ENCODE measurements at regions not wholly inside any gene's neighbourhood (a gene's known extent, or its start where the extent isn't known, plus 50 kb on each side); places are given as distances from the start of the nearest gene placed in this dataset.

- ChIA-PET CTCF (no interaction called here), POLR2A (no interaction called here)
- no peaks in the 10 kb centered on the region for H3K9me3 ChIP-seq
- no peak for TF ChIP-seq HOXB5 (CRISPR knock-in tag; IDR thresholded peaks at IDR 0.05)
- 0% methylated on average over 1 of the region's 1 CpG for WGBS (ENCODE audit: missing lambda C conversion rate)
- H3K4me2 ChIP-seq: no peak overlapping the region
- no peak overlapping the region for H3K4me3 ChIP-seq
- ATAC-seq (no peak), FAIRE-seq (no peak), DNase-seq (ENCODE audit: low read depth in 1 of 2, low spot score in 1 of 2) (no peak)
- H3K4me1 ChIP-seq: no peaks in the 10 kb centered on the region
- no peak overlapping the region for H3K27ac ChIP-seq
Observed at GRCh38 chr21:22225299-22225698, 1227.1 kb downstream of the NCAM2 start.

- no peaks in the 10 kb centered on the region for H3K9me3 ChIP-seq
- 1% methylated on average over 2 of the region's 2 CpGs for WGBS (ENCODE audit: missing lambda C conversion rate)
- H3K4me2 ChIP-seq: no peak overlapping the region
- H3K4me3 ChIP-seq: no peak overlapping the region
- TF ChIP-seq KDM5A (IDR thresholded peaks at IDR 0.05) (no peak), PHF8 (IDR thresholded peaks at IDR 0.05; ENCODE audit: borderline replicate concordance, low read depth) (no peak), KDM1A (IDR thresholded peaks at IDR 0.05; ENCODE audit: low read depth) (no peak), MAFK (IDR thresholded peaks at IDR 0.05; ENCODE audit: partially characterized antibody) (no peak), TP53 (CRISPR knock-in tag; IDR thresholded peaks at IDR 0.05) (no peak), EP300 (IDR thresholded peaks at IDR 0.05) (no peak), GATA3 (IDR thresholded peaks at IDR 0.05; ENCODE audit: borderline replicate concordance) (no peak), ELK1 (IDR thresholded peaks at IDR 0.05; ENCODE audit: low read depth, low read length) (no peak), SMC3 (IDR thresholded peaks at IDR 0.05) (no peak), ZNF302 (CRISPR knock-in tag; IDR thresholded peaks at IDR 0.05) (no peak), E2F6 (IDR thresholded peaks at IDR 0.05; ENCODE audit: borderline replicate concordance, low read depth) (no peak)
- H3K4me1 ChIP-seq: no peaks in the 10 kb centered on the region
- FAIRE-seq (no peak), ATAC-seq (no peak), DNase-seq (ENCODE audit: low read depth in 1 of 2, low spot score in 1 of 2) (no peak)
- H3K27ac ChIP-seq: no peak overlapping the region
- ChIA-PET POLR2A (no interaction called here), CTCF (no interaction called here)
Observed at GRCh38 chr21:22231013-22231412, 1232.8 kb downstream of the NCAM2 start.

- WGBS (ENCODE audit: missing lambda C conversion rate): 1% methylated on average over 4 of the region's 4 CpGs
- TF ChIP-seq ELK1 (IDR thresholded peaks at IDR 0.05; ENCODE audit: low read depth, low read length): no peak
- TF ChIP-seq EHF (CRISPR knock-in tag; IDR thresholded peaks at IDR 0.05): no peak
- TF ChIP-seq KDM5A (IDR thresholded peaks at IDR 0.05): no peak
- no peak for DNase-seq (ENCODE audit: low read depth in 1 of 2, low spot score in 1 of 2)
- ATAC-seq: no peak
- no peak overlapping the region for H3K27ac ChIP-seq
- no peaks in the 10 kb centered on the region for H3K9me3 ChIP-seq
- no peak for FAIRE-seq
- H3K4me3 ChIP-seq: no peak overlapping the region
- no peaks in the 10 kb centered on the region for H3K4me1 ChIP-seq
- CTCF ChIA-PET: no interaction called here
- H3K4me2 ChIP-seq: no peak overlapping the region
- POLR2A ChIA-PET: no interaction called here
Observed at GRCh38 chr21:22235866-22236590, 1237.8 kb downstream of the NCAM2 start.

- Histone ChIP-seq H3K9me3 (no peaks in the 10 kb centered on the region), H3K4me2 (no peak overlapping the region), H3K4me3 (no peak overlapping the region), H3K4me1 (no peaks in the 10 kb centered on the region), H3K27ac (no peak overlapping the region)
- ChIA-PET CTCF (no interaction called here), POLR2A (no interaction called here)
- FAIRE-seq: no peak
- no peak for ATAC-seq
- WGBS (ENCODE audit: missing lambda C conversion rate): 4% methylated on average over 2 of the region's 2 CpGs
- no peak for DNase-seq (ENCODE audit: low read depth in 1 of 2, low spot score in 1 of 2)
- TF ChIP-seq KDM5A (IDR thresholded peaks at IDR 0.05) (no peak), JUNB (IDR thresholded peaks at IDR 0.05) (no peak), JUN (IDR thresholded peaks at IDR 0.05) (no peak), NPAS2 (CRISPR knock-in tag; IDR thresholded peaks at IDR 0.05; ENCODE audit: borderline replicate concordance) (no peak), CTCF (IDR thresholded peaks at IDR 0.05) (no peak), POLR2A (IDR thresholded peaks at IDR 0.05; ENCODE audit: low read length) (no peak), FOXS1 (CRISPR knock-in tag; IDR thresholded peaks at IDR 0.05) (no peak), TFCP2L1 (CRISPR knock-in tag; IDR thresholded peaks at IDR 0.05) (no peak), CEBPB (IDR thresholded peaks at IDR 0.05) (no peak), PBX3 (IDR thresholded peaks at IDR 0.05) (no peak), KDM1A (IDR thresholded peaks at IDR 0.05; ENCODE audit: low read depth) (no peak), CHD2 (IDR thresholded peaks at IDR 0.05; ENCODE audit: low read length, partially characterized antibody) (no peak), EP300 (IDR thresholded peaks at IDR 0.05) (no peak), HDAC2 (IDR thresholded peaks at IDR 0.05) (no peak), SMC3 (IDR thresholded peaks at IDR 0.05) (no peak), RFX5 (IDR thresholded peaks at IDR 0.05) (no peak), E2F6 (IDR thresholded peaks at IDR 0.05; ENCODE audit: borderline replicate concordance, low read depth) (no peak)
Observed at GRCh38 chr21:22244516-22244915, 1246.3 kb downstream of the NCAM2 start.
